ENCODE measurements at regions not wholly inside any gene's neighbourhood (a gene's known extent, or its start where the extent isn't known, plus 50 kb on each side); places are given as distances from the start of the nearest gene placed in this dataset.

GRCh38 chr9:126154869-126155268 is 171.8 kb upstream of the MVB12B start:
- DNase-seq, result no peak

GRCh38 chr9:126155756-126156664 is 170.6 kb upstream of the MVB12B start:
- DNase-seq, result no peak

- DNase-seq, result no peak
Observed at GRCh38 chr9:126156898-126157297, 169.7 kb upstream of the MVB12B start.

GRCh38 chr9:126157423-126157822 is 169.2 kb upstream of the MVB12B start:
- no peak for DNase-seq

GRCh38 chr9:126157826-126158587 is 168.6 kb upstream of the MVB12B start:
- no peak for DNase-seq

- DNase-seq, result no peak
Observed at GRCh38 chr9:126158588-126159429, 167.8 kb upstream of the MVB12B start.

GRCh38 chr9:126159430-126160060 is 167.1 kb upstream of the MVB12B start:
- no peak for DNase-seq

GRCh38 chr9:126160067-126160853 is 166.4 kb upstream of the MVB12B start:
- DNase-seq, result no peak

GRCh38 chr9:126160854-126161329 is 165.7 kb upstream of the MVB12B start:
- no peak for DNase-seq

- no peak for DNase-seq
Observed at GRCh38 chr9:126162611-126163381, 163.8 kb upstream of the MVB12B start.

GRCh38 chr9:126164796-126165525 is 161.7 kb upstream of the MVB12B start:
- no peak for DNase-seq

GRCh38 chr9:126165755-126166154 is 160.9 kb upstream of the MVB12B start:
- no peak for DNase-seq

- DNase-seq, result no peak
Observed at GRCh38 chr9:126166291-126166690, 160.3 kb upstream of the MVB12B start.

- DNase-seq, result no peak
Observed at GRCh38 chr9:126166866-126167265, 159.8 kb upstream of the MVB12B start.

GRCh38 chr9:126169736-126170135 is 156.9 kb upstream of the MVB12B start:
- no peak for DNase-seq

GRCh38 chr9:126170286-126170823 is 156.3 kb upstream of the MVB12B start:
- DNase-seq, result no peak

- no peak for DNase-seq
Observed at GRCh38 chr9:126171641-126172040, 155.0 kb upstream of the MVB12B start.

GRCh38 chr9:126173401-126173800 is 153.2 kb upstream of the MVB12B start:
- DNase-seq, result no peak

- DNase-seq, result no peak
Observed at GRCh38 chr9:126173929-126174328, 152.7 kb upstream of the MVB12B start.

GRCh38 chr9:126183266-126183665 is 143.4 kb upstream of the MVB12B start:
- DNase-seq, result no peak
